Effector memory CD4-positive, alpha-beta T cell (primary cell): ENCODE measurements at regions not wholly inside any gene's neighbourhood (a gene's known extent, or its start where the extent isn't known, plus 50 kb on each side); places are given as distances from the start of the nearest gene placed in this dataset.

Experiments
- DNase-seq, 3 donors: peaks; one replicate each; pipeline ENCODE4 v3.0.0-alpha.2; 2020
- H3K27ac ChIP-seq: 2 replicates; pipeline ENCODE4 v1.7.0; 2013; ENCODE audit warnings: mild to moderate bottlenecking, low read length, moderate library complexity; ENCODE audit not compliant: insufficient read depth, poor library complexity, severe bottlenecking
- H3K27me3 ChIP-seq: replicated peaks from 2 replicates; pipeline ENCODE4 v1.7.0; 2013; ENCODE audit warnings: mild to moderate bottlenecking, low read length; ENCODE audit not compliant: insufficient read depth, control insufficient read depth, poor library complexity, severe bottlenecking
- H3K36me3 ChIP-seq: 2 replicates; pipeline ENCODE4 v1.7.0; 2013; ENCODE audit warnings: mild to moderate bottlenecking, low read length, moderate library complexity; ENCODE audit not compliant: control insufficient read depth, insufficient read depth
- H3K4me1 ChIP-seq: 2 replicates; pipeline ENCODE4 v1.7.0; 2013; ENCODE audit warnings: low read length, mild to moderate bottlenecking; ENCODE audit not compliant: control insufficient read depth, insufficient read depth, poor library complexity, severe bottlenecking
- H3K4me3 ChIP-seq: 2 replicates; pipeline ENCODE4 v1.7.0; 2013; ENCODE audit warnings: low read length, low read depth, mild to moderate bottlenecking; ENCODE audit not compliant: insufficient read depth, poor library complexity, severe bottlenecking
- H3K9me3 ChIP-seq: 2 replicates; pipeline ENCODE4 v1.7.0; 2013; ENCODE audit warnings: mild to moderate bottlenecking, low read length, moderate library complexity; ENCODE audit not compliant: control insufficient read depth

DNA sequence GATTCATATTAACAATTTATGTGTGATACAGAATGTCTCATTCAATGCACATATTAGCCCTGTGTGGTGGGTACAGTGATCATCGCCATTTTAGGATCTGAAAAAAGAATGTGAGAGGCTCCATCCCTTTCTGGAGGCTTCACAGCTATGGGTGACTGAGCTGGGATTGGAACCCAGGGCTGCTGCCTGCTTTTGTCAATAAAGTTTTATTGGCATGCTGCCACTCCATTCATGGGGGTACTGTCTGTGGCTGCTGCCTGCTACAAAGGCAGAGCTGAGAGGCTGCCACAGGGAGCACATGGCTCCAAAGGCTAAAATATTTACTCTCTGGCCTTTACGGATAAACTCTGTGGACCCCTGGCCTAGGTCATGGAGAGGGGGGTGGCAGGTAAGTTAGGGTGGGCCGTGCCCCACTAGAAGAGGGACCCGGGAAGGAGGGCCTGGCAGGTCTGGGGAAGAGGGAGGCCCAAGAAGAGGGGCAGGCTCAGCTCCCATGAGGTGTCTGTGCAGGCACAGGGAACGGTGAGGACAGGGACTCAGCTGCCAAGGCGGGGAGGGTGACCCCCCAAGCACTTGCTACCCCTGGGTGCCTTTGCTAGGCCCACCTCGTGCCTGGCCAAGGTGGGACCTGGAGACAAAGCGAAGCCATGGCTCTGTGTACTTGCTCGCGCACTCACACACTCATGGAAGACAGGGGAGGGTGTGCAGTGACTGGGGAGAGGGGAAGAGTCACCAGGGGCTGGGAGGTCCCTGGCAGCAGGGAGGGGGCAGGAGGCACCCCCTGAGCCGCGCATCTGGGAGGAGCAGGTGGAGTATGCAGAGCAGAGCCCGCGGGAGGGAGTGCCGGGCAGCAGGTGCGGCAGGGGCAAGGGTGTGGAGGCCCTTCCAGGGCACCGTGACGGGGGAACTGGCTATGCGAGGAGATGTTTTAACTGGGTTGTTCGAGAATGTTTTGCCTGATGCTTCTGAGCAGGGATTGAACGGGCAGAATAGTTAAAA, 335.3 kb downstream of the CTTN start:
- Histone ChIP-seq H3K36me3 (no peaks in the 10 kb centered on the region), H3K27me3 (no peaks in the 10 kb centered on the region), H3K4me1 (no peaks in the 10 kb centered on the region), H3K9me3 (no peaks in the 10 kb centered on the region), H3K4me3 (no peak overlapping the region), H3K27ac (no peak overlapping the region)
- DNase-seq, result no peak

GRCh38 chr11:70734379-70734778, 336.1 kb downstream of the CTTN start:
- no peaks in the 10 kb centered on the region for H3K27me3 ChIP-seq
- no peaks in the 10 kb centered on the region for H3K36me3 ChIP-seq
- no peaks in the 10 kb centered on the region for H3K9me3 ChIP-seq
- DNase-seq, result no peak
- H3K27ac ChIP-seq, result no peak overlapping the region
- H3K4me1 ChIP-seq, result no peaks in the 10 kb centered on the region
- no peak overlapping the region for H3K4me3 ChIP-seq

DNA sequence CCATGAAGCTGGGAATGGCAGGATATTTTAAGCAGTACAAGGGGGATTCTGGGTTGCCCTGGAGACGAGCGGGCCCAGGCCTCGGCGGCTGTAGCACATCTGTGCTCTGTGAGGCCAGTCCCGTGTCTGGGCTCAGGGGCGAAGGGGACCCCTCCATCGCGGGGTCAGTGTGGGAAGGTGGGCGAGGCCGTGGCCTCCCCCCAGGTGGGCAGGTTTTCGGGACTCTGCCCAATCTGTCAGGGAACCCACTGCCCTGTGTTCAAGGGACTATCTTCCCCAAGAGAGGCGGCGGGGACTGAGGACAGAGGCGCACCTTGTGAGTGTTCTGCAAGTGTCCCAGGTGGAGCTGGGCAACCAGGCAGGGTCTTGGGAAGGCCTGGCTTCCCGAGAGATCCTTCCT, 336.6 kb downstream of the CTTN start:
- H3K27me3 ChIP-seq, result no peaks in the 10 kb centered on the region
- no peaks in the 10 kb centered on the region for H3K4me1 ChIP-seq
- DNase-seq, result no peak
- no peaks in the 10 kb centered on the region for H3K36me3 ChIP-seq
- no peak overlapping the region for H3K4me3 ChIP-seq
- H3K9me3 ChIP-seq, result no peaks in the 10 kb centered on the region
- no peak overlapping the region for H3K27ac ChIP-seq

- Histone ChIP-seq H3K9me3 (no peaks in the 10 kb centered on the region), H3K36me3 (no peaks in the 10 kb centered on the region), H3K4me1 (no peaks in the 10 kb centered on the region), H3K4me3 (no peak overlapping the region), H3K27ac (no peak overlapping the region), H3K27me3 (no peaks in the 10 kb centered on the region)
- DNase-seq, result no peak
Measured at GRCh38 chr11:70735976-70736375, 337.6 kb downstream of the CTTN start.

DNA sequence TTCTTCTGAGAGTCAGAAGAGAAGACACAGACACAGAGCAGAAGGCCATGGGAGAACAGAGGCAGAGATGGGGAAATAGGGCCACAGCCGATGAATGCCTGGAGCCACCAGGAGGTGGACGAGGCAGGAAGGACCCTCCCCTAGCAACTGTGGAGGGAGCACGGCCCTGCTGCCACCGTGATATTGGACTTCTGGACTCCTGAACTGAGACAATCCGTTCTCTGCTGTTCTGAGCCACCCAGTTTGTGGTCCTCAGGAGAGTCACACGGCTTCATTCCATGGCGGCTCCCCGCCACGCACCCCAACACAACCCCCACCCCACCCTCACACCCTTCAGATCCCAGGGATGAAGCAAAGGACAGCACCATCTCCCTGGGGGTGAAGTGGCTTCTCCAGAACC, 338.1 kb downstream of the CTTN start:
- Histone ChIP-seq H3K4me3 (no peak overlapping the region), H3K36me3 (no peaks in the 10 kb centered on the region), H3K27ac (no peak overlapping the region), H3K9me3 (no peaks in the 10 kb centered on the region), H3K4me1 (no peaks in the 10 kb centered on the region), H3K27me3 (no peaks in the 10 kb centered on the region)
- DNase-seq, result no peak

DNA sequence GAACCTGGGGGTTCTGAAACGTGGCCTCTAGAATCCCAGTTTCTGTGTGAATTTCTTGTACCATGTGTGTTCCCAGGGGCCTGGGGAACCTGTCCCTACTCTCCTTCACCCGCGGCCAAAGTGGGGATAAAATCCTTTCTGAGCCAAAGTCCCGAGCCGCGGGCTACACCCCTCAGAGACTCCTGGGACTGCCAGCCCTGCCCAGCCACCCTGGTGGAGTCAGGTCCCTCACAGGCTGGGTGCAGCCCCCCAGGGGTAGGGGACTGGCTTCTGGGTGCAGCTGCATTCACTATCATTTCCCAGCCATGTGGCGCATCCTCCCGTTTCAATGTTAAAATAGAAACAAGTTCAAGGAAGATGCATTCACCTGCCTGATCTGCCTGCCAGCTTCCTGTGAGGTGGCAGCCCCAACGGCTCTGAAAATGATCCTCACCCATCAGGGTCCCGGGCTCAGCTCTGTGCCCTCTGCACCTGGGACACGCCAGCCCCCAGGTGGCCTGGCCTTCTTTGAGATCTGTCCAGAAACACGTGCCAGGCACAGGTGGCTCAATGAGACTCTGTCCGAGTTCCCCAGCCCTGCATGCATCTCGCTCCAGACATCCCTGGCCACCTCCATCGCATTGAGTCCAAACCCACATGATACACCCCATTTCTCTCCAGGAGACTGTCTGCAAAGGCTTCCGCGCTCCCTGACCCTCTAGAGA, 338.8 kb downstream of the CTTN start:
- H3K9me3 ChIP-seq, result no peaks in the 10 kb centered on the region
- H3K4me1 ChIP-seq, result no peaks in the 10 kb centered on the region
- no peak overlapping the region for H3K4me3 ChIP-seq
- H3K36me3 ChIP-seq, result no peaks in the 10 kb centered on the region
- no peak for DNase-seq
- H3K27me3 ChIP-seq, result no peaks in the 10 kb centered on the region
- H3K27ac ChIP-seq, result no peak overlapping the region

- H3K9me3 ChIP-seq, result no peaks in the 10 kb centered on the region
- no peak for DNase-seq
- no peaks in the 10 kb centered on the region for H3K36me3 ChIP-seq
- H3K27me3 ChIP-seq, result no peaks in the 10 kb centered on the region
- no peaks in the 10 kb centered on the region for H3K4me1 ChIP-seq
- H3K27ac ChIP-seq, result no peak overlapping the region
- no peak overlapping the region for H3K4me3 ChIP-seq
Measured at GRCh38 chr11:70737816-70738630, 339.7 kb downstream of the CTTN start.

- H3K4me3 ChIP-seq, result no peak overlapping the region
- no peaks in the 10 kb centered on the region for H3K9me3 ChIP-seq
- DNase-seq, result no peak
Measured at GRCh38 chr11:70738661-70739060, 340.3 kb downstream of the CTTN start.

GRCh38 chr11:70739091-70739490, 340.8 kb downstream of the CTTN start:
- H3K27me3 ChIP-seq, result no peaks in the 10 kb centered on the region
- H3K4me1 ChIP-seq, result no peaks in the 10 kb centered on the region
- no peak overlapping the region for H3K27ac ChIP-seq
- no peaks in the 10 kb centered on the region for H3K9me3 ChIP-seq
- no peaks in the 10 kb centered on the region for H3K36me3 ChIP-seq
- no peak for DNase-seq
- H3K4me3 ChIP-seq, result no peak overlapping the region

More at GRCh38 chr11:70738661-70739060, 340.3 kb downstream of the CTTN start:
- Histone ChIP-seq H3K27me3 (no peaks in the 10 kb centered on the region), H3K4me1 (no peaks in the 10 kb centered on the region), H3K27ac (no peak overlapping the region), H3K36me3 (no peaks in the 10 kb centered on the region)
